ENCODE measurements at regions not wholly inside any gene's neighbourhood (a gene's known extent, or its start where the extent isn't known, plus 50 kb on each side); places are given as distances from the start of the nearest gene placed in this dataset.

DNA sequence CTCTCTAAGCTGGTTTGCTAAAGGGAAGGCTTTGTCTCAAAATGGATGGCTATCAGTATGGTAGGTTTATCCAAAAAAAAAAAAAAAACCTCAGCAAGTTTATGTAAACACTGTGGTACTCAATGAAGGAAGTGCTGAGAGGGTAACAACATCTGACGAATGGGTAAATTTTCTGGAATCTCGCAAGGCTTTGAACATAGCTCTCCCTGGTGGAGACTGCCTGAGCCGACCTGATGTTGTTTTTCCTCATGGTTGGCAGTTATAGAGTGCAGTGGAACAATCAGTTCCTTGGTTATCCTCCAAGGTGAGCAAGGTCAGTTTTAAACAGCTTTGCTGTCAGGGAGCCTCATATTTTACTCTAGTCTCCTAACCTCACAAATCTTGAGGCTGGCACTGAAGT lies 94.6 kb downstream of the ZPLD1 start:
- TF ChIP-seq POLR2A (IDR thresholded peaks at IDR 0.05), result no peak
- TF ChIP-seq, protein P1, sequence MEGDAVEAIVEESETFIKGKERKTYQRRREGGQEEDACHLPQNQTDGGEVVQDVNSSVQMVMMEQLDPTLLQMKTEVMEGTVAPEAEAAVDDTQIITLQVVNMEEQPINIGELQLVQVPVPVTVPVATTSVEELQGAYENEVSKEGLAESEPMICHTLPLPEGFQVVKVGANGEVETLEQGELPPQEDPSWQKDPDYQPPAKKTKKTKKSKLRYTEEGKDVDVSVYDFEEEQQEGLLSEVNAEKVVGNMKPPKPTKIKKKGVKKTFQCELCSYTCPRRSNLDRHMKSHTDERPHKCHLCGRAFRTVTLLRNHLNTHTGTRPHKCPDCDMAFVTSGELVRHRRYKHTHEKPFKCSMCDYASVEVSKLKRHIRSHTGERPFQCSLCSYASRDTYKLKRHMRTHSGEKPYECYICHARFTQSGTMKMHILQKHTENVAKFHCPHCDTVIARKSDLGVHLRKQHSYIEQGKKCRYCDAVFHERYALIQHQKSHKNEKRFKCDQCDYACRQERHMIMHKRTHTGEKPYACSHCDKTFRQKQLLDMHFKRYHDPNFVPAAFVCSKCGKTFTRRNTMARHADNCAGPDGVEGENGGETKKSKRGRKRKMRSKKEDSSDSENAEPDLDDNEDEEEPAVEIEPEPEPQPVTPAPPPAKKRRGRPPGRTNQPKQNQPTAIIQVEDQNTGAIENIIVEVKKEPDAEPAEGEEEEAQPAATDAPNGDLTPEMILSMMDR (IDR thresholded peaks at IDR 0.05), result peak in 4 of 7 experiments; percentile 37 to 45 (median 40)
- Histone ChIP-seq H3K27ac (no peak overlapping the region), H3K4me1 (no peaks in the 10 kb centered on the region), H3K4me3 (no peak overlapping the region), H3K9me3 (no peaks in the 10 kb centered on the region), H3K27me3 (no peaks in the 10 kb centered on the region), H3K36me3 (replicated peaks in 1 of 2; ENCODE audit: insufficient read depth in 1 of 2, low read depth in 2 of 2) (no peaks in the 10 kb centered on the region)
- ATAC-seq (peak; percentile 62), DNase-seq (peak in 3 of 4 donors; percentile 14 to 35 (median 21))
- intact Hi-C loops (cut with DNase I), result no loop called here
- WGBS, 2 donors, result 19 to 28% methylated on average over 3 of the region's 3 CpGs

- no peak for ATAC-seq
- TF ChIP-seq, protein P1 (IDR thresholded peaks at IDR 0.05), result no peak
- TF ChIP-seq POLR2A (IDR thresholded peaks at IDR 0.05), result no peak
- intact Hi-C loops (cut with DNase I), result loop anchor here (10.0 kb wide), 1 partner anchor 726 kb away; no protein-coding TSS in a partner anchor
Observed at GRCh38 chr3:102530415-102531181, 95.8 kb downstream of the ZPLD1 start.

GRCh38 chr3:102531686-102532085 lies 96.9 kb downstream of the ZPLD1 start:
- H3K4me1 ChIP-seq, result no peaks in the 10 kb centered on the region
- intact Hi-C loops (cut with DNase I), result loop anchor here (10.0 kb wide), 1 partner anchor 727 kb away; no protein-coding TSS in a partner anchor
- no peak overlapping the region for H3K27ac ChIP-seq
- H3K9me3 ChIP-seq, result no peaks in the 10 kb centered on the region
- no peak overlapping the region for H3K4me3 ChIP-seq
- no peaks in the 10 kb centered on the region for H3K36me3 ChIP-seq (replicated peaks in 1 of 2; ENCODE audit: insufficient read depth in 1 of 2, low read depth in 2 of 2)
- ATAC-seq, result no peak
- DNase-seq, result no peak
- H3K27me3 ChIP-seq, result no peaks in the 10 kb centered on the region
- TF ChIP-seq, protein P1 (IDR thresholded peaks at IDR 0.05), result no peak
- TF ChIP-seq POLR2A (IDR thresholded peaks at IDR 0.05), result no peak

More at GRCh38 chr3:102530415-102531181, 95.8 kb downstream of the ZPLD1 start:
- Histone ChIP-seq H3K36me3 (replicated peaks in 1 of 2; ENCODE audit: insufficient read depth in 1 of 2, low read depth in 2 of 2) (no peaks in the 10 kb centered on the region), H3K4me1 (no peaks in the 10 kb centered on the region), H3K27me3 (no peaks in the 10 kb centered on the region), H3K27ac (no peak overlapping the region), H3K9me3 (no peaks in the 10 kb centered on the region), H3K4me3 (no peak overlapping the region)
- DNase-seq, result no peak
- 58 to 67% methylated on average over 4 of the region's 4 CpGs for WGBS, 2 donors

DNA sequence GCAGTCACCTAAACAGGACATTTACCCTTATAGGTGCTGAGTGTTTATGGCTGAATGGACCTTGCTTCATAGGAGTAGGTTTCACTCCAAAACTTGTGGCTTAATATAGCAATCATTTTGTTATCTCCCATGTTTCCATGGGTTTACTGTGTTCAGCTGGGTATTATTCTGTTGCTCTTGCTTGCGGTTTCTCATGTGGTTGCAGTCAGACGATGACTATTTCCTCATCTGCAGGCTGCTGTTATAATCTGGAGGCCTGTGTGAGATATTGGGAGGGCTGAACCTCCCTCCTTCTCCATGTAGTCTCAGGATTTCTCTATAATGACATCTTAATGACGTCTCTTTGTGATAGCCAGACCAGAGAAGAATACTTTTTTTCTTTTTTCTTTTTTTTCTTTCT lies 98.1 kb downstream of the ZPLD1 start:
- H3K27ac ChIP-seq, result no peak overlapping the region
- no peaks in the 10 kb centered on the region for H3K9me3 ChIP-seq
- 51 to 67% methylated on average over 3 of the region's 3 CpGs for WGBS, 2 donors
- H3K27me3 ChIP-seq, result no peaks in the 10 kb centered on the region
- ATAC-seq, result no peak
- DNase-seq, result no peak
- TF ChIP-seq, protein P1 (IDR thresholded peaks at IDR 0.05), result no peak
- no peak for TF ChIP-seq POLR2A (IDR thresholded peaks at IDR 0.05)
- no peaks in the 10 kb centered on the region for H3K36me3 ChIP-seq (replicated peaks in 1 of 2; ENCODE audit: insufficient read depth in 1 of 2, low read depth in 2 of 2)
- H3K4me3 ChIP-seq, result no peak overlapping the region
- intact Hi-C loops (cut with DNase I), result loop anchor here (10.0 kb wide), 1 partner anchor 728 kb away; no protein-coding TSS in a partner anchor
- no peaks in the 10 kb centered on the region for H3K4me1 ChIP-seq

Measured in body of pancreas (tissue), 4 donors.